ENCODE measurements at regions not wholly inside any gene's neighbourhood (a gene's known extent, or its start where the extent isn't known, plus 50 kb on each side); places are given as distances from the start of the nearest gene placed in this dataset.

- TF ChIP-seq CTCF (IDR thresholded peaks at IDR 0.05) = no peak
- TF ChIP-seq EP300 (IDR thresholded peaks at IDR 0.05; ENCODE audit: low read depth) = no peak
- no peak for TF ChIP-seq POLR2AphosphoS5 (IDR thresholded peaks at IDR 0.05)
- no peak for TF ChIP-seq POLR2A (IDR thresholded peaks at IDR 0.05)
Measured at GRCh38 chr6:16914184-16914583, 152.9 kb upstream of the ATXN1 start.
